ENCODE measurements at regions not wholly inside any gene's neighbourhood (a gene's known extent, or its start where the extent isn't known, plus 50 kb on each side); places are given as distances from the start of the nearest gene placed in this dataset.
"Not testable (repeated sequence)": the region's sequence is repeated elsewhere in the genome, so short reads cannot be mapped to it uniquely, and the experiment has no call there.

- DNase-seq (ENCODE audit: low spot score): no peak
Observed at GRCh38 chr22:35183917-35184316, 73.4 kb upstream of the HMGXB4 start.

GRCh38 chr22:35186492-35186891 is 70.8 kb upstream of the HMGXB4 start:
- DNase-seq (ENCODE audit: low spot score): no peak

DNA sequence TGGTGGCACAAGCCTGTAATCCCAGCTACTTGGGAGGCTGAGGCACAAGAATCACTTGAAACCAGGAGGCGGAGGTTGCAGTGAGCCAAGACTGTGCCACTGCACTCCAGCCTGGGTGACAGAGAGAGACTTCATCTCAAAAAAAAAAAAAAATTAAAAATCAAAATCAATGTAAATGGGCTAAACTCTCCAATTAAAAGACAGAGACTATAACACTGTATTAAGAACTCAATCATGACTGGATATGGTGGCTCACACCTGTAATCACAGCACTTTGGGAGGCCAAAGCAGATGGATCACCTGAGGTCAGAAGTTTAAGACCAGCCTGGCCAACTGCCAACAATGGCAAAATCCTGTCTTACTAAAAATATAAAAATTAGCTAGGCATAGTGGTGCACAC is 68.4 kb upstream of the HMGXB4 start:
- not testable (repeated sequence) for DNase-seq (ENCODE audit: low spot score)

DNA sequence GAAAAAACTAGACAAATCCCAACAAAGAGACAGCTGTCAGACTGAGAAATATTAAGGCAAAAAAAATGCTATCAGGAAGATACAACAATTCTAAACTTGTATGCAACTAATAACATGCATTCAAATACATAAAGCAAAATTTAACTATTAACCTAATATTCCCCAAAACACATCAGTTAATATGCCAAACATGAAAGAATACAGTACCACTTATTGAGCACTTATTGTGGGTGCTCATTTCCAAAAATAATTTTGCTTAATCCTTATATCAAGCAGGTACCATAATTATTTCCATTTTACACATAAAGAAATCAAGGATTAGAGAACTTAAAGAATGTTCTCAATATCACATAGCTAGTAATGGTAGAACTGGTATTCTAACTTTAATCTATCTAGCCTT is 67.7 kb upstream of the HMGXB4 start:
- no peak for DNase-seq (ENCODE audit: low spot score)

DNA sequence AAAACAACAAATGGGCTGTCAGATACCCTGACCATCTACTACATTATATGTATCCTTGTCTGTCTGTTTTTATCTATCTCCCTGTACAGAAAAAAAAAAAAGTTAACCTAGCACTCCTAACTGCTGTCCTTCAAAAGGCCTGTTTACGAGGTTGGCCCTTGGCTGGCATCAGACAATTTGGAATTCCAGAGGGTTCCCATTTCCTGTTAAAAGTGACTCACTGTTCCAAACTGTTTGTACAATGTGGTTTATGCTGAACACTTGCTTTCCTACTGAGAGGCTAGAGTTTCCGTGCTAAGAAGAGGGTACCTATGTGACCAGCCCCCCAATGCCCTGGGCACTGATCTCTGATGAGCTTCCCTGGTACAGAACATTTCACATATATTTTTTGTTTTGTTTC is 65.9 kb upstream of the HMGXB4 start:
- peak; percentile 24 for DNase-seq (ENCODE audit: low spot score)

DNA sequence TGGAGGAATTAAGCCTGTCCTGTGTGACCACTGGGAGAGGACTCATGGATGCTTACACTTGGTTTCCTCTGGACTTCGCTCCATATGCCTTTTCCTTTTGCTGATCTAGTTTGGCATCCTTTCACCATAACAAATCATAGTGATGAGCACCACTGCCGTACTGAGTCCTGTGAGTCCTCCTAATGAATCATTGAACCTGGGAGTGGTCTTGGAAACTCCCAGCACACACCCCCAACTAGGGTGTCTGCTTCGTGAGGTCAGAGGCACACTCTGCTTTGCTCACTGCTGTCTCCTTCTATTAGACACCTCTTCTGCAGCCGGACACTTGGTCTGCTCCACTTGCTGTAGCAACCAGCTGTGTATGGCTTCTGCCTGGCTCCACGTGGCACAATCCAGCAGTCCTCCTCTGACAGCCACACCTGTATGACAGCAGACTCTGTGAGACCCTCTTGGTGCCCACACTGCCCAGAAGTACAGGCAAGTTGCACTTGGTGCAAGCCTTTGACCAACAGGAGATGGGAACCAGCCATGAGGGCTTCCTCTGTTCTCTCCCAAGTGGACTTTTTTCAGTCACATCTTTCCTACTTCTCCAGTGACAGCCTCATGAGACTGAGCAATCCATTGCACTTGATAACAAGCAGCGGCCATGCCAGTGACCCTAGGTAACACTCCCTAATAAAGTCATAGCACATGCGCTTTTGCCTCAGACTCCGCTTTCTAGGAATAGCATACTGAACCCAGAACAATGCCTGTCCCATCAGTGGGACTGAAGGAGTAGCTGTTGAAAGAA is 65.0 kb upstream of the HMGXB4 start:
- DNase-seq (ENCODE audit: low spot score): no peak

GRCh38 chr22:35195226-35195625 is 62.1 kb upstream of the HMGXB4 start:
- DNase-seq (ENCODE audit: low spot score): no peak

- DNase-seq (ENCODE audit: low spot score): no peak
Observed at GRCh38 chr22:35195821-35196220, 61.5 kb upstream of the HMGXB4 start.

DNA sequence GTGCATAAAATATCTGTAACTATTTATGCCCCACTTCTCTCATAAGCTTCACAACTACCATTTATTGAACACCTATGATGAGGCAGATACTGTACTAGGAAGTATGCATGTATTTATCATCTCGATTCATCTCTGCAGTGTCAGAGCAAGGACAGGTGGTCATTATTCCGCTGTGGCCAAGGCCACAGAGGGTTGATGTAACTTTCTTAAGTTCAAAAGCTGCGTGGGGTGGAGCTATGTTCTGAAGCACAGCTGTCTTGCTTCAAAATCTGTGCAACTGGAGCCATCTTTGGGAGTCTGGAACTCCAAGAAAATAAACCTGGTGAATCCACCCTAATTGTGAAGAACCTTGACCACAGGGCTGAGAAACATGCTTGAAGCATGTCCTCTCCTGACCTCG is 60.2 kb upstream of the HMGXB4 start:
- DNase-seq (ENCODE audit: low spot score): no peak

GRCh38 chr22:35197886-35198285 is 59.4 kb upstream of the HMGXB4 start:
- DNase-seq (ENCODE audit: low spot score): no peak

GRCh38 chr22:35198738-35199137 is 58.6 kb upstream of the HMGXB4 start:
- no peak for DNase-seq (ENCODE audit: low spot score)

DNA sequence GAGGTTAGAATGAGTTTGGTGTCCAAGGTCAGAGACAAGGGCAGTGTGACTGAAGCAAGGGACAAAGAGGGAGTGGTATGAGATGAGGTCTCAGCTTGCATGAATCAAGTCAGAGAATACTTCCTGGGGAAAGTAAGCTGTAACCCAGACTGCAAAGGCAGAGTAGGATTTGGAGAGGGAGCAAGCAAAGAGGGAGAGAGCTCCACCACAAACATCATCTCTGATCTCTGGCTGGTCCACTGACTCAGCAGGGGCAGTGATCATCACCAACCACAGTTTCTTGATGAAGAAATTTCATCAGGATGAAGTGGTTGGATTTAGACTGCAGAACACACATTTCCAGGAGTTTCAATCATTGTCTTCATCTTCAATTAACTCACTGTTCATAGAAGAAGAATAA is 54.9 kb upstream of the HMGXB4 start:
- DNase-seq (ENCODE audit: low spot score): no peak

- no peak for DNase-seq (ENCODE audit: low spot score)
Observed at GRCh38 chr22:35203583-35203982, 53.7 kb upstream of the HMGXB4 start.

GRCh38 chr22:35204807-35205775 is 52.2 kb upstream of the HMGXB4 start:
- no peak for DNase-seq (ENCODE audit: low spot score)

DNA sequence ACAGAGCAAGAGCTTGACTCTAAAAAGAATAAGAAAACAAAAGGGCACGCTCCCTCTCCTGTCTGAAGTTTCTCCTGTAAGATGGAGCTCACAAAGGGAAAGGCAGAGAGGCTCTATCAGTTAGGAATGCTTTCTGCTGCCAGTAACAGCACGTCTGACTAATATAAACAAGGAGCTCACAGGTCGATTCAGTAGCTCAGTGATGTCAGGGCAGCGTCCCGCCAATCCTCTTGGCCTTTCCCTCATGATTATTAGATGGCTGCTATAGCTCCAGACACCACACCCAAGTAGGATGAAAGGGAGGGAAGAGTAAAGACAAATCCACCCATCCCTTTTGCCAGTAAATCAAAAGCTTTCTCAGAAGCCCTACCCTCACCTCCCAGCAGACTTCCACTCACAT is 51.3 kb upstream of the HMGXB4 start:
- DNase-seq (ENCODE audit: low spot score): no peak

DNA sequence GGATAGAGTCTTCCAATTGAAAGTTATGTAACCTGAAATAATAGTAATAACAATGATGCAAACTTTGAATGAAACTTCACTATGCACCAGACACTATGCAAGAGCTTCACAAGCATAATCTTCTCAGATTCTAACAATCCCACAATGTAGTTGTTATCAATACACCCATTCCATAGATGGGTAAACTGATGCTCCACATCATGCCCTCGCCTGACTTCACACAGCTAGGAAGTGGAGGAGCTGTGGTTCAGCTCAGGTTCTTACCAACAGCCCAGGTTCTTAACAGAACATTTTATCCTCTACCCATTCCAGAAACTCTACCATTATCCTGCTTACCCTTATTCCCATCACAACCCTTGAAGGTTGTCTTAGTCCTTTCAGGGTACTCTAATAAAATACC is 50.4 kb upstream of the HMGXB4 start:
- DNase-seq (ENCODE audit: low spot score): no peak
